ENCODE measurements at regions not wholly inside any gene's neighbourhood (a gene's known extent, or its start where the extent isn't known, plus 50 kb on each side); places are given as distances from the start of the nearest gene placed in this dataset.

GRCh38 chr5:85479849-85480248 lies 1095.2 kb upstream of the EDIL3 start:
- TF ChIP-seq EZH2 (IDR thresholded peaks at IDR 0.05) (no peak), FOXP2 (optimal IDR thresholded peaks at IDR 0.05; ENCODE audit: control extremely low read depth, extremely low read length, insufficient read depth) (no peak), POLR2AphosphoS5 (IDR thresholded peaks at IDR 0.05; ENCODE audit: borderline replicate concordance, low read depth, low read length) (no peak)
- Histone ChIP-seq H3K9ac (ENCODE audit: insufficient read length) (no peak overlapping the region), H3K36me3 (ENCODE audit: insufficient read depth, low read length) (no peaks in the 10 kb centered on the region), H3K4me3 (no peak overlapping the region), H3K27ac (no peak overlapping the region), H3K9me3 (ENCODE audit: low read depth, low read length) (0 out of 2 replicates have a peak, but pooled peaks cover 2% of the 10 kb centered on the region)
- no peak for DNase-seq (ENCODE audit: low read depth, low spot score)

GRCh38 chr5:85484982-85485574 lies 1100.4 kb upstream of the EDIL3 start:
- H3K36me3 ChIP-seq (ENCODE audit: insufficient read depth, low read length): no peaks in the 10 kb centered on the region
- DNase-seq (ENCODE audit: low read depth, low spot score): peak; percentile 10
- no peak for TF ChIP-seq POLR2AphosphoS5 (IDR thresholded peaks at IDR 0.05; ENCODE audit: borderline replicate concordance, low read depth, low read length)
- TF ChIP-seq EZH2 (IDR thresholded peaks at IDR 0.05): no peak
- TF ChIP-seq FOXP2 (optimal IDR thresholded peaks at IDR 0.05; ENCODE audit: control extremely low read depth, extremely low read length, insufficient read depth): no peak
- H3K27ac ChIP-seq: no peak overlapping the region
- H3K9ac ChIP-seq (ENCODE audit: insufficient read length): no peak overlapping the region
- H3K4me3 ChIP-seq: no peak overlapping the region
- H3K9me3 ChIP-seq (ENCODE audit: low read depth, low read length): 0 out of 2 replicates have a peak, but pooled peaks cover 2% of the 10 kb centered on the region

DNA sequence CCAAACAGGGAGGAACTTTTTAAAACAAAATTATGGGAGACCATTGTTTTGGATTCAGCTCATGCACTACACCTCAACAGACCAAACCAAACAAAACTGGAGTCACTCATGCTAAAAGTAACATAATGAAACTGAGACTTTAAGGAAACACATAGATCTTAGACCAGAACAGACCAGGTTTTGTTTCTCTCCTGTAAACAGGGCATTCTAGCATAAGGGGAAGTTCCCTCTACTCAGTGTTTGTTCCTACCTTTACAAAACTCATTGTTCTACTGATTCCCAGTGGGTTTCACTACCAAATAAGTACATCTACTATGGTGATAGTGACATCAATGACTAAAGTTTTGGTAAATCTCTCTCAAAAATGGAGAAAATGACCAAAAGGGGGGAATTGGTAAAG lies 1103.6 kb upstream of the EDIL3 start:
- no peak for TF ChIP-seq EZH2 (IDR thresholded peaks at IDR 0.05)
- TF ChIP-seq POLR2AphosphoS5 (IDR thresholded peaks at IDR 0.05; ENCODE audit: borderline replicate concordance, low read depth, low read length): no peak
- TF ChIP-seq FOXP2 (optimal IDR thresholded peaks at IDR 0.05; ENCODE audit: control extremely low read depth, extremely low read length, insufficient read depth): no peak
- Histone ChIP-seq H3K9me3 (ENCODE audit: low read depth, low read length) (0 out of 2 replicates have a peak, but pooled peaks cover 2% of the 10 kb centered on the region), H3K36me3 (ENCODE audit: insufficient read depth, low read length) (no peaks in the 10 kb centered on the region), H3K4me3 (no peak overlapping the region), H3K27ac (no peak overlapping the region), H3K9ac (ENCODE audit: insufficient read length) (no peak overlapping the region)
- no peak for DNase-seq (ENCODE audit: low read depth, low spot score)

- Histone ChIP-seq H3K9me3 (ENCODE audit: low read depth, low read length) (no peaks in the 10 kb centered on the region), H3K36me3 (ENCODE audit: insufficient read depth, low read length) (no peaks in the 10 kb centered on the region), H3K27ac (no peak overlapping the region), H3K4me3 (no peak overlapping the region), H3K9ac (ENCODE audit: insufficient read length) (no peak overlapping the region)
- no peak for TF ChIP-seq FOXP2 (optimal IDR thresholded peaks at IDR 0.05; ENCODE audit: control extremely low read depth, extremely low read length, insufficient read depth)
- TF ChIP-seq POLR2AphosphoS5 (IDR thresholded peaks at IDR 0.05; ENCODE audit: borderline replicate concordance, low read depth, low read length): no peak
- no peak for TF ChIP-seq EZH2 (IDR thresholded peaks at IDR 0.05)
- no peak for DNase-seq (ENCODE audit: low read depth, low spot score)
These were observed 1116.2 kb upstream of the EDIL3 start for GRCh38 chr5:85500869-85501268.

DNA sequence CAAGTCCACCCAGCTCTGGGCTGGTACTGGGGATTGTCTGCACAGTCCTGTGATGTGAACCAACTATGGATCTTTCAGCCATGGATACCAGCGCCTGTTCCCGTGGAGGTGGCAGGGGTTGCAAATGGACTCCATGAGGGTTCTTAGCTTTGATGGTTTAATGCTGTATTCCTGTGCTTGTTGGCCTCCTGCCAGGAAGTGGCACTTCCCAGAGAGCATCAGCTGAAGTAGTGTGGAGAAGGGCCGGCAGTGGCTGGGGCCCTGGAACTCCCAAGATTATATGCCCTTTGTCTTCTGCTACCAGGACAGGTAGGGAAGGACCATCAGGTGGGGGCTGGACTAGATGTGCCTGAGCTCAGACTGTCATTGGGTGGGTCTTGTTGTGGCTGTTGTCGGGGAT lies 1104.8 kb upstream of the COX7C start:
- TF ChIP-seq EZH2 (IDR thresholded peaks at IDR 0.05): no peak
- no peak for TF ChIP-seq POLR2AphosphoS5 (IDR thresholded peaks at IDR 0.05; ENCODE audit: borderline replicate concordance, low read depth, low read length)
- no peak for TF ChIP-seq FOXP2 (optimal IDR thresholded peaks at IDR 0.05; ENCODE audit: control extremely low read depth, extremely low read length, insufficient read depth)
- DNase-seq (ENCODE audit: low read depth, low spot score): no peak
- Histone ChIP-seq H3K9me3 (ENCODE audit: low read depth, low read length) (no peaks in the 10 kb centered on the region), H3K27ac (no peak overlapping the region), H3K4me3 (no peak overlapping the region), H3K36me3 (ENCODE audit: insufficient read depth, low read length) (no peaks in the 10 kb centered on the region), H3K9ac (ENCODE audit: insufficient read length) (no peak overlapping the region)

DNA sequence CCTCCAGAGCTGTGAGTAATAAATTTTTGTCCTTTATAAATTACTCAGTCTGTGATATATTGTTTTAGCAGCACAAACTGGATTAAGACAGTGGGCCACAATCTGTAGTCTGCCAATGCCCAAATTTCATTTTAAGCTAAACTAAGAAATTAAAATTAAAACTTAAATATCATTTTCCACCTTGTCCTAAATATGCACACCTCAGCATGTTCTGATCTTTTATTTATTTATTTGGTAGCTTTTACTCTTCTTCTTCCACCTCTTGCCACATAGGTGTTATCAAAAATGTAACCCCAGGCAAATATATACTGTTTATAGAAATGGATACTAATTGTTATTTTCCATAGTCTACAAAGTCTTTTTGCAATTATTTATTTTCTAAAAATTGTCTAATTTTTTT lies 1102.2 kb upstream of the COX7C start:
- Histone ChIP-seq H3K9me3 (ENCODE audit: low read depth, low read length) (no peaks in the 10 kb centered on the region), H3K36me3 (ENCODE audit: insufficient read depth, low read length) (no peaks in the 10 kb centered on the region)
- TF ChIP-seq POLR2AphosphoS5 (IDR thresholded peaks at IDR 0.05; ENCODE audit: borderline replicate concordance, low read depth, low read length): no peak
- TF ChIP-seq EZH2 (IDR thresholded peaks at IDR 0.05): no peak
- no peak for TF ChIP-seq FOXP2 (optimal IDR thresholded peaks at IDR 0.05; ENCODE audit: control extremely low read depth, extremely low read length, insufficient read depth)

DNA sequence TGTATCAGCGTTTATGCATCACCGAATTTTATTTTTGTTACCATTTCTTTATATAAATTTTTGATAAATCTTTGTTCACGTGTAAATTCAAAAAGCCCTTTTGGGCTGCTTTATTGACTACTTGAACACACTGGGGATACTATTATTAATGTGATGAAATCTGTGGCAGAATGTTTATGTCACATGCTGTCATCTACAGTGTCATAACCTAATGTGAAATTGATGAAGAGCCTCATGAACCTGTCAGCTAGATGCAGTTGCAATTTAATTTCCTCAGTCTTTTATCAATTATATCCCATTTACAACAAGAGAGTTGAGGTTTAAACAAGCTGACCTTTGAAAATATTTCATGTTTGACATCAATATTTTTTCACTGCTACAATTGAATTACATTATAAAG lies 1100.4 kb upstream of the COX7C start:
- Histone ChIP-seq H3K9ac (ENCODE audit: insufficient read length) (no peak overlapping the region), H3K9me3 (ENCODE audit: low read depth, low read length) (no peaks in the 10 kb centered on the region), H3K27ac (no peak overlapping the region), H3K36me3 (ENCODE audit: insufficient read depth, low read length) (no peaks in the 10 kb centered on the region), H3K4me3 (no peak overlapping the region)
- no peak for TF ChIP-seq FOXP2 (optimal IDR thresholded peaks at IDR 0.05; ENCODE audit: control extremely low read depth, extremely low read length, insufficient read depth)
- TF ChIP-seq EZH2 (IDR thresholded peaks at IDR 0.05): no peak
- TF ChIP-seq POLR2AphosphoS5 (IDR thresholded peaks at IDR 0.05; ENCODE audit: borderline replicate concordance, low read depth, low read length): no peak
- no peak for DNase-seq (ENCODE audit: low read depth, low spot score)

More for the DNA sequence above, 1102.2 kb upstream of the COX7C start:
- Histone ChIP-seq H3K9ac (ENCODE audit: insufficient read length) (no peak overlapping the region), H3K27ac (no peak overlapping the region), H3K4me3 (no peak overlapping the region)
- no peak for DNase-seq (ENCODE audit: low read depth, low spot score)

DNA sequence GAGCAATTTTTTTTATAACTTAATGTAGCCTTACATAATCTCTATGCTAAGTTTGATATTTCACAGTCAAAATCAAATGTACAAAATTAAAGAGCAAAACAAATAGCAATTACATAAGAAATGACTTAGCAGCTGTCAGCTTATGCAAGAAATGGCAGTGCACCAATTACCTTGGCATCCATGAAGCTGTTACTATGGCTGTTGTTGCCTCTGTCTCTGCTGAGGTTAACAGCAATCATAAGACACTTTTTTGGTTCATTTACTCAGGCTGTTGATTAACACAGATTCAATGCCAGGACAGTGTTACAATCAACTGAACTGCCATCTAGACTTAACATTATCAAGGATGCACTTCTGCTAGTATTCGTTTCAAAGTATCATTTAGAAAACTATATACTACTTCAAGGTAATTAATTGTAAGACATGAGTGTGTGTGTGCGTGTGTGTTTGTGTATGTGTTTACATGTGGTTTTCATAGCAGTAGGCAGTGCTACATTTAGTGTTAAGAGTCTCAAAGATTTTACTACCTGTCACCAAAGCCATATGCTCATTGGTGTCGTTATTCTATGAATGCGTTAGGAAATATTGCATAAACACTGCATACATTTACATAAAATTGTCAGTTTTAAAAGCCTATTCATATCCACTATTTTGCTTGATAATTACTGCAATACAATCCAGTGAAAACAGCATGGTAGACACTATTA lies 1084.2 kb upstream of the COX7C start:
- no peak for TF ChIP-seq POLR2AphosphoS5 (IDR thresholded peaks at IDR 0.05; ENCODE audit: borderline replicate concordance, low read depth, low read length)
- TF ChIP-seq FOXP2 (optimal IDR thresholded peaks at IDR 0.05; ENCODE audit: control extremely low read depth, extremely low read length, insufficient read depth): peak; percentile 62
- TF ChIP-seq EZH2 (IDR thresholded peaks at IDR 0.05): no peak
- Histone ChIP-seq H3K36me3 (ENCODE audit: insufficient read depth, low read length) (no peaks in the 10 kb centered on the region), H3K9me3 (ENCODE audit: low read depth, low read length) (no peaks in the 10 kb centered on the region), H3K4me3 (no peak overlapping the region), H3K27ac (no peak overlapping the region), H3K9ac (ENCODE audit: insufficient read length) (no peak overlapping the region)
- DNase-seq (ENCODE audit: low read depth, low spot score): no peak
